COLO668 (cell line): ENCODE measurements at regions not wholly inside any gene's neighbourhood (a gene's known extent, or its start where the extent isn't known, plus 50 kb on each side); places are given as distances from the start of the nearest gene placed in this dataset.
"Not testable (repeated sequence)": the region's sequence is repeated elsewhere in the genome, so short reads cannot be mapped to it uniquely, and the experiment has no call there.

ENCODE experiments used
- DNase-seq: peaks from one replicate; lab custom pipeline; 2025; ENCODE audit not compliant: unreplicated experiment; lab: John Stamatoyannopoulos, UW

GRCh38 chr1:5191470-5191869 is 537.1 kb downstream of the AJAP1 start:
- no peak for DNase-seq

- no peak for DNase-seq
Measured at GRCh38 chr1:5189384-5189783, 535.0 kb downstream of the AJAP1 start.

- DNase-seq = peak; percentile 24
Measured at GRCh38 chr1:5165762-5166161, 511.4 kb downstream of the AJAP1 start.

GRCh38 chr1:5164158-5164557 is 509.7 kb downstream of the AJAP1 start:
- no peak for DNase-seq

- DNase-seq = peak; percentile 59
Measured at GRCh38 chr1:5161372-5161771, 507.0 kb downstream of the AJAP1 start.

- no peak for DNase-seq
Measured at GRCh38 chr1:5157175-5157574, 502.8 kb downstream of the AJAP1 start.

GRCh38 chr1:5156416-5157120 is 502.2 kb downstream of the AJAP1 start:
- no peak for DNase-seq

GRCh38 chr1:5151511-5151910 is 497.1 kb downstream of the AJAP1 start:
- DNase-seq = no peak

GRCh38 chr1:5150191-5150590 is 495.8 kb downstream of the AJAP1 start:
- no peak for DNase-seq

- no peak for DNase-seq
Measured at GRCh38 chr1:5147806-5148205, 493.4 kb downstream of the AJAP1 start.

- DNase-seq = no peak
Measured at GRCh38 chr1:5142389-5142788, 488.0 kb downstream of the AJAP1 start.

GRCh38 chr1:5141750-5142149 is 487.3 kb downstream of the AJAP1 start:
- DNase-seq = no peak

- DNase-seq = no peak
Measured at GRCh38 chr1:5140962-5141361, 486.6 kb downstream of the AJAP1 start.

- no peak for DNase-seq
Measured at GRCh38 chr1:5140136-5140535, 485.7 kb downstream of the AJAP1 start.

- DNase-seq = no peak
Measured at GRCh38 chr1:5129746-5130355, 475.4 kb downstream of the AJAP1 start.

GRCh38 chr1:5125208-5125607 is 470.8 kb downstream of the AJAP1 start:
- DNase-seq = no peak

- no peak for DNase-seq
Measured at GRCh38 chr1:5120559-5120958, 466.1 kb downstream of the AJAP1 start.

GRCh38 chr1:5119366-5120234 is 465.2 kb downstream of the AJAP1 start:
- DNase-seq = peak; percentile 48

- not testable (repeated sequence) for DNase-seq
Measured at GRCh38 chr1:5118771-5119170, 464.4 kb downstream of the AJAP1 start.

GRCh38 chr1:5118292-5118691 is 463.9 kb downstream of the AJAP1 start:
- not testable (repeated sequence) for DNase-seq

- peak; percentile 43 for DNase-seq
Measured at GRCh38 chr1:5111581-5111980, 457.2 kb downstream of the AJAP1 start.

GRCh38 chr1:5110508-5110907 is 456.1 kb downstream of the AJAP1 start:
- no peak for DNase-seq
